HG02852 (cell line): ENCODE measurements at regions not wholly inside any gene's neighbourhood (a gene's known extent, or its start where the extent isn't known, plus 50 kb on each side); places are given as distances from the start of the nearest gene placed in this dataset.
"Not testable (repeated sequence)": the region's sequence is repeated elsewhere in the genome, so short reads cannot be mapped to it uniquely, and the experiment has no call there.

Experiments
- ATAC-seq: cut with Tn5 transposase; IDR thresholded peaks from one replicate; pipeline ENCODE4 v1.9.1; 2021; ENCODE audit warnings: mild to moderate bottlenecking, moderate library complexity; ENCODE audit not compliant: unreplicated experiment

- no peak for ATAC-seq
These were observed 163.4 kb upstream of the HEY2 start for GRCh38 chr6:125586074-125586473.

GRCh38 chr6:125586605-125587004, 162.8 kb upstream of the HEY2 start:
- ATAC-seq, result no peak

GRCh38 chr6:125587666-125588632, 161.5 kb upstream of the HEY2 start:
- ATAC-seq, result no peak

- ATAC-seq, result not testable (repeated sequence)
These were observed 157.6 kb upstream of the HEY2 start for GRCh38 chr6:125591796-125592195.

- ATAC-seq, result no peak
These were observed 155.7 kb upstream of the HEY2 start for GRCh38 chr6:125593746-125594145.

GRCh38 chr6:125596020-125596419, 153.4 kb upstream of the HEY2 start:
- no peak for ATAC-seq

GRCh38 chr6:125597411-125598253, 151.8 kb upstream of the HEY2 start:
- ATAC-seq, result no peak

- ATAC-seq, result no peak
These were observed 151.0 kb upstream of the HEY2 start for GRCh38 chr6:125598422-125598821.

- no peak for ATAC-seq
These were observed 145.2 kb upstream of the HEY2 start for GRCh38 chr6:125604257-125604656.

- no peak for ATAC-seq
These were observed 137.7 kb upstream of the HEY2 start for GRCh38 chr6:125611573-125612344.

GRCh38 chr6:125612345-125612846, 137.0 kb upstream of the HEY2 start:
- ATAC-seq, result no peak

GRCh38 chr6:125618629-125619028, 130.8 kb upstream of the HEY2 start:
- no peak for ATAC-seq

GRCh38 chr6:125623085-125623484, 126.3 kb upstream of the HEY2 start:
- no peak for ATAC-seq

GRCh38 chr6:125631165-125631564, 118.3 kb upstream of the HEY2 start:
- ATAC-seq, result no peak

- ATAC-seq, result not testable (repeated sequence)
These were observed 113.4 kb upstream of the HEY2 start for GRCh38 chr6:125636011-125636410.

GRCh38 chr6:125636671-125637070, 112.8 kb upstream of the HEY2 start:
- no peak for ATAC-seq

GRCh38 chr6:125637207-125637606, 112.2 kb upstream of the HEY2 start:
- no peak for ATAC-seq

GRCh38 chr6:125639466-125640020, 109.9 kb upstream of the HEY2 start:
- no peak for ATAC-seq

GRCh38 chr6:125640441-125641150, 108.8 kb upstream of the HEY2 start:
- no peak for ATAC-seq
